ENCODE measurements at regions not wholly inside any gene's neighbourhood (a gene's known extent, or its start where the extent isn't known, plus 50 kb on each side); places are given as distances from the start of the nearest gene placed in this dataset.

DNA sequence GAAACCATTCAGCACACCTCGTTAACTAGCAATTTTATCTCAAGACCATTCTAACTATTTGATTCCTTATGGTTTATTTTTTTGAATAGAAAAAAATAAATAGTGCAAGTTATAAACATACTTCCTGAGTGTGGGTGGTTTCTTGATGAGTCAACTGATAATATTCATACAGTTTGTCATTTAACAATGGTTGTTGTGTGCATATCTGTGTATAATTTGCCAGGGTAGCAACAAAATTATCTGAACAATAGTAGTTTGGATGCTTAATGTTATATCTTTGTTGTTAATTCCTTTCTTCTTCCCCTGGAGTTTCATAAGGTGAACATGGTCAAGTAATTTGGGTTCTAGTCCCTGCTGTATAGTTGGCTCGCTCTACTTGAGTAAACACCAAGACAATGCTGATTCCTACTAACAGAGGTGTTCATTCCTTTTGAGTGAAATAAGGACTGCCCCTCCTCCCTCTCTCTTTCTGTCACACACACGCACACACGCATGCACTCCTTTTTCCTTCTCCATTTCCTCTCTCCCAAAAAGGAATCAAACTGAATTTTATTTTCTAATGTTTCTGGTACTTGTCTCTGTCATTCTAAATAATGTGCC is 938.1 kb upstream of the EPHA7 start:
- TF ChIP-seq TAF1 (IDR thresholded peaks at IDR 0.05; ENCODE audit: borderline replicate concordance, insufficient read depth, low read length), result no peak
- TF ChIP-seq POLR2AphosphoS5 (IDR thresholded peaks at IDR 0.05; ENCODE audit: low read depth, low read length), result no peak
- no peak for TF ChIP-seq SIN3A (IDR thresholded peaks at IDR 0.05; ENCODE audit: borderline replicate concordance, insufficient read depth, low read length)
- TF ChIP-seq REST (IDR thresholded peaks at IDR 0.05; ENCODE audit: insufficient read depth in 1 of 2, low read depth in 2 of 2, low read length in 2 of 2), result no peak
- TF ChIP-seq FOXP2 (optimal IDR thresholded peaks at IDR 0.05; ENCODE audit: borderline replicate concordance, extremely low read depth, extremely low read length, insufficient read depth), result no peak

DNA sequence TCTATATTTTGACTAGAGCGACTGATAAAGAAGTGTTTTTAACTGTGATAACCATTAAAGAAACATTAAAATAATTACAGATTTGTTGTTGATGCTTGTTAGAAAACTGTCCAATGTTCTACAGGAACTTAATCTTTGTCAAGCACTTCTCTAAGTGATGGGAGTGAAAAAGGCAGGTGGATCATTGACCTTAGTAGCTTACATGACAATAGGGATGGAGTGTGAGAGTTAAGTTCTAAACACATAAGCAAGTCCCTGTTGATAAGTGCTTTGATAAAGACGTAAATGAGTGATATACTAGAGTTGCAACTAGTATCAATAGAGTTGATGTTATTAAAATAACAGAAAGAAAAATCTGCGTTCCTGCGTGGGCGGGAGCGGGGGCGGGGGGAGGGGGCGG is 931.5 kb upstream of the EPHA7 start:
- TF ChIP-seq TAF1 (IDR thresholded peaks at IDR 0.05; ENCODE audit: borderline replicate concordance, insufficient read depth, low read length) (no peak), SIN3A (IDR thresholded peaks at IDR 0.05; ENCODE audit: borderline replicate concordance, insufficient read depth, low read length) (no peak), POLR2AphosphoS5 (IDR thresholded peaks at IDR 0.05; ENCODE audit: low read depth, low read length) (no peak), FOXP2 (optimal IDR thresholded peaks at IDR 0.05; ENCODE audit: borderline replicate concordance, extremely low read depth, extremely low read length, insufficient read depth) (no peak), REST (IDR thresholded peaks at IDR 0.05; ENCODE audit: insufficient read depth in 1 of 2, low read depth in 2 of 2, low read length in 2 of 2) (no peak)

GRCh38 chr6:94349227-94349626 is 929.9 kb upstream of the EPHA7 start:
- TF ChIP-seq REST (IDR thresholded peaks at IDR 0.05; ENCODE audit: insufficient read depth in 1 of 2, low read depth in 2 of 2, low read length in 2 of 2), result no peak

DNA sequence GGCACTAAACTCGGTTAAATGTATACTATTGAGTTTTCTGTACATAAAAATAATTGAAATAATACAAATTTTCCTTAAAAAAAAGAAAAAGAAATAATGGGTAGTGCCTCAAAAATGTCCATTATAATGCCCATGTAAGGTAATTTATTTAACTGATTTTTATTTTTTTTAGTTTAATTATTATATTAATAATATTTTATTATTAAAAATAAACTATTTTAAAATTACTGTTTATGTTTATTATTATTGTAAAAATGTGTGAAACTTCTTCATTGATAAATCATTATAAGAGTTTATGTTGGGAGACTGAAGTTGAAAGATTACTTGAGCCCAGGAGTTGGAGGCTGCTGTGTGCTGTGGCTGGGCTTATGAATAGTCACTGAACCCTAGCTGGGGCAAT is 925.5 kb upstream of the EPHA7 start:
- TF ChIP-seq FOXP2 (optimal IDR thresholded peaks at IDR 0.05; ENCODE audit: borderline replicate concordance, extremely low read depth, extremely low read length, insufficient read depth), result no peak
- no peak for TF ChIP-seq SIN3A (IDR thresholded peaks at IDR 0.05; ENCODE audit: borderline replicate concordance, insufficient read depth, low read length)
- no peak for TF ChIP-seq POLR2AphosphoS5 (IDR thresholded peaks at IDR 0.05; ENCODE audit: low read depth, low read length)
- no peak for TF ChIP-seq TAF1 (IDR thresholded peaks at IDR 0.05; ENCODE audit: borderline replicate concordance, insufficient read depth, low read length)

DNA sequence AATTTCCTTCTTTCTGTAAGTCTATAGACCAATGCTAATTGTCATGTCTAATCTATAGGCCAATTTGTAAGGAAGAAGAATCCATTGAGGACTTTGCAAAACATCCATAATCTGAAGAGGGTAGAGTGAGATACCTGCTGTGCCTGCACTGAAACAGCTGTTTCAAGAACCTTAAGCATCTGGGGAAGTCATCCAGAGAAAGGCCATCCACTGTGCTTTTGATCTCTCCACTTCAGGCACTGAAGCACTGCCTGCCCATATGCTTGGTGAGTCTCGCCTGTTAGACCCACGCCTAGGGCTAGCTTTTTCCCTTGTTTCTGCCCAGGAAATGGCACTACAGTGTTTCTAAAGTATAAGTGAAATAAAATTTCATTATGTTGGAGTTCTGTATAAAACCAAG is 921.8 kb upstream of the EPHA7 start:
- TF ChIP-seq REST (IDR thresholded peaks at IDR 0.05; ENCODE audit: insufficient read depth in 1 of 2, low read depth in 2 of 2, low read length in 2 of 2) (no peak), SIN3A (IDR thresholded peaks at IDR 0.05; ENCODE audit: borderline replicate concordance, insufficient read depth, low read length) (no peak), TAF1 (IDR thresholded peaks at IDR 0.05; ENCODE audit: borderline replicate concordance, insufficient read depth, low read length) (no peak)

Measured in PFSK-1 (cell line).